HG03565 (cell line): ENCODE measurements at regions not wholly inside any gene's neighbourhood (a gene's known extent, or its start where the extent isn't known, plus 50 kb on each side); places are given as distances from the start of the nearest gene placed in this dataset.

Experiments
- ATAC-seq: cut with Tn5 transposase; IDR thresholded peaks from one replicate; pipeline ENCODE4 v1.9.1; 2021; ENCODE audit warnings: mild to moderate bottlenecking, moderate library complexity; ENCODE audit not compliant: unreplicated experiment

DNA sequence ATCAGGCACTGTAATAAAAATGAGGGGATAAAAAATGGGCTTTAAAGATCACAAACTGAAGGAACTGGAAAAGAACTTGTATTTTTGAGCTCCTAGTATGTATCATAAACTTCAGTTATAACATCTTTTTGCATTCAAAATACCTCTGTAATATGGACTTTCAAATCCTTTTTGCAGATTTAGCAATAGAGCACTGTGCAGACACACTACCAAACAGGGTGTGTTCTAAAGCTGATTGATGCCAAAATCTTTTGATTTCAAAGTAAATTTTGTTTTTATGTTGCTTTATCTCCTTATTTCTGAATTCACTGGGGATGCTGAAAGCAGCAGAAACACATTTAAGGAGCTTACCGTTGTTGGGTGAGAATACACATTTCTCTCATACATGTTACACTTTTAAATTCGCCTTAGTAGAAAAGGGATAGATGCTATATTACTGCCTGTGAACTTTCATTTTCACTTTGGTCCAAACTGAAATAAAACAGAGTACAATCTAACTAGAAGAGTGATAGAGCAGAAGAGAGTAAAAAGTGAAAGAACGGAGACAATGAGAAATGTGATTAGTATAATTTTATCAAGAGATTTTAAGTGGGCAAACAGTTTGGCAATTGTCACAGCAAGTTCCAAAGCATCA lies 1126.6 kb downstream of the BRINP3 start:
- no peak for ATAC-seq

- no peak for ATAC-seq
Measured at GRCh38 chr1:189351960-189352359, 1125.7 kb downstream of the BRINP3 start.

GRCh38 chr1:189356206-189356605 lies 1121.5 kb downstream of the BRINP3 start:
- no peak for ATAC-seq

GRCh38 chr1:189357317-189357716 lies 1120.3 kb downstream of the BRINP3 start:
- no peak for ATAC-seq

DNA sequence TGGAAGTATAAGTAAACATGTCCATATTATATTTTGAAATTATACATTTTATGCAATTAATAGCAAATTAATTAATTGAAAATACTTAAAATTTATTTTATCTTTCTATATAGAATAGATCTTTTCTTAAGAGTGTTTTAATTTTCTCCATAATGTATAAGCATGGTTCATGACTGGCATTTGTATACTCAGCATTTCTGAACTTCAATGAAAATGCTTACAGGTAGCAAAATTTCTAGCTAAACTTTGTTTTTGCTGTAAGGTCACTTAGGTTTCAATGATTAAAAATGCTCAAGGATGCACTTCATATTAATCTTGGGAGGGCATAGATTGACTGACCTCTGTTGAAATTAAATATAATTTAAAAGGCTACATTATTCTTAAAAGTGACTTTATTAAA lies 1108.1 kb downstream of the BRINP3 start:
- ATAC-seq, result no peak

DNA sequence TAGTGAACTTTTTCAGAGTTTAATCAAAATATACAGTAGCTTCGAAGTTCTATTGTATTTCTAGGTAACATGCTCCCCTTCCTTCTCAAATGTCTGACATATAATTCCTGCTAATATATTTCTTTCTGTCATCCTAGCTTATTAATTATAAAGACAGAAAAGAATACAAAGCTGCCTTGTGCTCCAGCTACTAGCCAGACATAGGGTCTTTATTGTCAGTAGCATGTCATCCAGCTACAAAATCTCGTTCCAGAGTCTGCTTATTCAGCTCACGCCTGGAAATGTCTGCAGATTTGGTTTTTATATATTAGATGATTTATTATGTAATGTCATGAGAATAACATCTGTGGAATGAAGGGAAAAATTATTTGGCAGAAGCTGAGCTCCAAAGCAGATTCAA lies 1102.8 kb downstream of the BRINP3 start:
- ATAC-seq, result no peak

DNA sequence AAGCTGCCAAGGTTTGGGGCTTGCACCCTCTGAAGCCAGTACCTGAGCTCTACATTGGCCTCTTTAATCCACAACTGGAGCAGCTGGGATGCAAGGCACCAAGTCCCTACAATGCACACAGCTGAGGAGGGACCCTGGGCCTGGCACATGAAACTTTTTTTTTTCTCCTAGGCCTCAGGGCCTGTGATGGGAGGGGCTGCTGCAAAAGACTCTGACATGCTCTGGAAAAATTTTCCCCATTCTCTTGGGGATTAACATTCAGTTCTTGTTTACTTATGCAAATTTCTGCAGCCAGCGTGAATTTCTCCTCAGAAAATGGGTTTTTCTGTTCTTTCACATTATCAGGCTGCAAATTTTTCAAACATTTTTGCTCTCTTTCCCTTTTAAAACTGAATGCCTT lies 1072.2 kb downstream of the BRINP3 start:
- ATAC-seq, result no peak

- ATAC-seq, result no peak
Measured at GRCh38 chr1:189409774-189410173, 1067.9 kb downstream of the BRINP3 start.

DNA sequence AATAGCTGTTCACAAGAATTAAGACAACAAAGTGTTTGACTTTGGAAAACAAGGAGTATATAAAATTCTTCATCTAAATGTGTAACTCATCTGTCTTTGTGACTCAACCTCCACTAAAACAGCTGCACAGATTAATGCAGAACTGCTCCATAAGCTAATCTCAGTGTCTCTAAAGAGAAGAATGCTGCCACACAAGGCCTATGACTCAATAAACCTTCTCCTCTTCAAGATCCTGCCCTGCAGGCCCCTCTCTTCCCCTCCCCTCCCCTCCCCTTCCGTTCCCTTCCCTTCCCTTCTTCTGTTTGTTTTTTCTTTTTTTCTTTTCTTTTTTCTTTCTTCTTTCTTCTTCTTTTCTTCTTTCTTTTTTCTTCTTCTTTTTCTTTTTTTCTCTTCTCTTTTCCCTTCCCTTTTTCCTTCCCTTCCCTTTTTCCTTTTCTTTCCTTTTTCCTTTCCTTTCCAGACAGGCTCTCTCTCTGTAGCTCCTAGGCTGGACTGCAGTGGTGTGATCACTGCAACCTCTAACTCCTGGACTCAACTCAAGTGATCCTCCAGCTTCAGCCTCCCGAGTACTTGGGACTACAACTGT lies 1052.8 kb downstream of the BRINP3 start:
- ATAC-seq, result no peak

GRCh38 chr1:189429610-189430009 lies 1048.1 kb downstream of the BRINP3 start:
- no peak for ATAC-seq

GRCh38 chr1:189431447-189431846 lies 1046.2 kb downstream of the BRINP3 start:
- ATAC-seq, result no peak

DNA sequence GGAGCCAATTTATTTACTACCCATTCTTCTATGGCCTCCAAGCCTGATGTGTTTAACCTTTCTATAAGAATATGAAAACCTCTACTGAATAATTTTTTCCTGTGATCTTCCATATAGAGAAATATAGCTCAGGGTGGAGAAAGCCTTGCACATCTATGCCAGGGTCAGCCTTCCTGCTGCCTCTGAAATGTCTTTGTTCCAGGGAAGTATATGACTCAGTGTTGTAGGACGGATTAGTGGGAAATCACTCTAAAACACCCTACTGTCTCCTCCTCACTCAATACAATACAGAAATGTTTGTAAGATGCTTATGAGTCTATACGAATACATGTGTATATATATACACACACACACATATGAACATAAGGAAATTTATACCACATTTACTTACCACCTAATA lies 1044.9 kb downstream of the BRINP3 start:
- ATAC-seq, result no peak

GRCh38 chr1:189434461-189434860 lies 1043.2 kb downstream of the BRINP3 start:
- no peak for ATAC-seq

DNA sequence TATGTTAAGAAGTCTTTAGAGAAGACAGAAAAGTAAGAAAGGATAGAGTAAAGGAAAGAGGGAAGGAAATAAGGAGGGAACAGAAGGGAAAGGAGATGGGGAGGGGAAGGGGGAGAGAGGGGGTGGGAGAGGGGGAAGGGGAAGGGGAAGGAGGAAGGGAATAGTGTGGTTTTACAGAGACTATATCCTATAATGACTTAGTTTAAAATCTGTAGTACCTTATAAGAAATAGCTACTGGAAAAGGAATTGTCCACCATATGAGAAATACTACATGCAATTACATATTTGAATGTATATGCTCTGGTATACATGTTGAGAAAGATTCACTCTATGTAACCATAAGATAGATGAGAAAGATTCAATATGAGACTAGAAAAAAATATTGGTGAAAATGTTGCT lies 1042.3 kb downstream of the BRINP3 start:
- no peak for ATAC-seq

DNA sequence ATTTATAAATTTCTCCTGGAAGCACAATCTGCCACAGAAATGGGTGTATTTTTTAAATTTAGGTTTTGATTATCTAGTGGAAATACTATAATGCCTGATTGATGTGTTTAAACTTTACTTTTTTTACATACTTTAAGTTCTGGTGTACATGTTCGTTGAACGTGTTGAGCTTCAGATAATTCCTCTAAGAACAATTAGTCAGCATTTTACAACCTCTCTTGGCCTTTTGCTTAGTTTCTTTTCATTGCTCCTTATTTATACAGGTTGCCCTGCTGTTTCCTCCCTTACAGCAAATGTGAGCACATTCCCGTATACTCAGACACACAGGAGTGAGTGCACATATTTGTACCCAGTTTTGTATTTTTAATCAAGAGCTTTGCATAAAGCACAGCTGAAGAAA lies 1038.9 kb downstream of the BRINP3 start:
- ATAC-seq, result no peak

DNA sequence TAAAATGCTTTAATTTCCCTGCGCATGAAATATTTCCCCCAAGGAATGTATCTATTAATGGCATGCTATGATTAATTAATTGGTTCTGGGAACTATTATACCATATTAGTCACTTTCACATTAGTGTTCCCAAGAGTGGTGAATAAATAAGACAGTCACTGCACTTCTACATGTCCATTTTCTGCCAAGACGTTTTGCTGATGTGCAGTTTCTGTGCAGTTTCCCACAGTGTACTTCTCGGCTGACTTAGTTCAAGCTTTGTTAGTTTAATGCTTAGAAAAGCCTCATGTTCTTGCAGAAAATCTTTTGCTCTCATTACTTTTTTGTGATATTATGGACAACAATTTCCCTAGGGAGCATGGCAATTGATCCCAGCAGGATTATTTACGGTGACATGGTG lies 1014.5 kb downstream of the BRINP3 start:
- no peak for ATAC-seq

GRCh38 chr1:189496768-189497167 lies 980.9 kb downstream of the BRINP3 start:
- ATAC-seq, result no peak

DNA sequence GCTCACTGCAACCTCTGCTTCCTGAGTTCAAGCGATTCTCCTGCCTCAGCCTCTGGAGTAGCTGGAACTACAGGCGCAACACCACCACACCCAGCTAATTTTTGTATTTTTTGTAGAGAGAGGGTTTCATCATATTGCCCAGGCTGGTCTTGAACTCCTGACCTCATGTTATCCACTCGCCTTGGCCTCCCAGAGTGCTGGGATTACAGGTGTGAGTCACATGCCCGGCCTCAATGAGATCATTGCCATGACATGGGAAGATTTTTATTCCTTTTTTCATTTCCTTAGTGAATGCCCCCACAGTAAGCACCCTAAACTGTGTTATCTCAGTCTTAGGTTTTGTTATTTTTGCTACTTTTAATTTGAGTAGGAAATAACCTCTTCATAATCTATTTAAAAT lies 977.9 kb downstream of the BRINP3 start:
- no peak for ATAC-seq

GRCh38 chr1:189500778-189501177 lies 976.9 kb downstream of the BRINP3 start:
- ATAC-seq, result no peak

- ATAC-seq, result no peak
Measured at GRCh38 chr1:189510827-189511226, 966.8 kb downstream of the BRINP3 start.

GRCh38 chr1:189513091-189513490 lies 964.6 kb downstream of the BRINP3 start:
- ATAC-seq, result no peak

GRCh38 chr1:189522441-189522840 lies 955.2 kb downstream of the BRINP3 start:
- no peak for ATAC-seq

GRCh38 chr1:189524501-189524900 lies 953.2 kb downstream of the BRINP3 start:
- no peak for ATAC-seq
